Mucosa of rectum (tissue), 2 donors: ENCODE measurements at regions not wholly inside any gene's neighbourhood (a gene's known extent, or its start where the extent isn't known, plus 50 kb on each side); places are given as distances from the start of the nearest gene placed in this dataset.
"Not testable (repeated sequence)": the region's sequence is repeated elsewhere in the genome, so short reads cannot be mapped to it uniquely, and the experiment has no call there.

Experiments used
- H3K27ac ChIP-seq, 2 donors: one replicate each; pipeline ENCODE4 v1.7.0; 2013; ENCODE audit warnings: inconsistent platforms in 2 of 2, low read depth in 2 of 2, low read length in 2 of 2
- H3K27me3 ChIP-seq, 2 donors: one replicate each; pipeline ENCODE4 v1.7.0; 2013; ENCODE audit warnings: low read length in 2 of 2; ENCODE audit not compliant: control insufficient read depth in 2 of 2, insufficient read depth in 2 of 2
- H3K36me3 ChIP-seq, 2 donors: one replicate each; pipeline ENCODE4 v1.7.0; 2013; ENCODE audit warnings: low read length in 2 of 2; ENCODE audit not compliant: control insufficient read depth in 2 of 2, insufficient read depth in 2 of 2
- H3K4me1 ChIP-seq, 2 donors: one replicate each; pipeline ENCODE4 v1.7.0; 2013; ENCODE audit warnings: low read length in 2 of 2, mild to moderate bottlenecking in 1 of 2; ENCODE audit not compliant: control insufficient read depth in 2 of 2, insufficient read depth in 2 of 2
- H3K4me3 ChIP-seq, 2 donors: one replicate each; pipeline ENCODE4 v1.7.0; 2013; ENCODE audit warnings: low read length in 2 of 2
- H3K9ac ChIP-seq, 2 donors: one replicate each; pipeline ENCODE4 v1.7.0; 2013; ENCODE audit warnings: low read length in 2 of 2, low read depth in 1 of 2, mild to moderate bottlenecking in 1 of 2
- H3K9me3 ChIP-seq, 2 donors: one replicate each; pipeline ENCODE4 v1.7.0; 2013; ENCODE audit warnings: low read length in 2 of 2; ENCODE audit not compliant: control insufficient read depth in 2 of 2
- donor health status: healthy.
- donor health status: Normal muscosa, but diverticular disease.

DNA sequence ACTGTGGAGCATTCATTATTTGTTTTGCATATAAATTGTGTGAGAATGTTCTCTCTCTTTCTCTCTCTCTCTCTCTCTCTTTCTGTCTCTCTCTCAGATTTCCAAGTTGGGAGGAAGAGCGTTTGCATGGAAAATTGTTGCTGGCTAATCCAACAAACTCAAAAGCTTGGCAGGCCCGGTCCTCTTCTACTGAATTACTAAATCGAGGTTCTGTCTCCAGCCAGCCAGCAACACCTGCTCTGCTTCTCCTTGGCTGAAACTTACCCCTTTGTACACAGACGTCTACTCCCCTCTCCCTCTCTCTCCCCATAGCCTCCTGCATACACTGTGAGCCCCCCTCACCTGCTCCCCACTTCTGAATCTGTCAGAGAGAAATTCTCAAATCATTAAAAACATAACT is 996.4 kb upstream of the AUTS2 start:
- Histone ChIP-seq H3K36me3 (no peaks in the 10 kb centered on the region), H3K4me3 (no peak overlapping the region), H3K4me1 (no peaks in the 10 kb centered on the region), H3K9ac (no peak overlapping the region), H3K9me3 (no peaks in the 10 kb centered on the region), H3K27ac (no peak overlapping the region), H3K27me3 (no peaks in the 10 kb centered on the region)

DNA sequence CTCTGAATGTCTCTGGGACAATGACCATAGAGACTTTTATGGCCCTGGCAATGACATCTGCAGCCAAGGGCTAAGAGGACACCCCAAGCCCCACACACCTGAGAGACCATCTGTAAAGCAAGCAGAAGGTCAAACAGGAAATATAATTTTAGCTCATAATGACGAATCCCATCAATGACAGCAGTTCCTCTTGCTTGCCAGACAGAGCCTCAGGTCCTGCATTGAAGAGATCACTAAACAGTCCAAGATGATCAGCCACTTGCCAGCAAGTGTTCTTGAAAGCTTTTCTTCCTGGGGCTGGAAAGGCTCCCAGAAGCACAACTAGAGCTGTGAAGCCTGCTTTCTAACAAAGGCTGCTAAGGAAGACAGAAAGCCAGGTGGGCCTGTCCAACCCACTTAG is 993.7 kb upstream of the AUTS2 start:
- H3K36me3 ChIP-seq: no peaks in the 10 kb centered on the region
- no peak overlapping the region for H3K27ac ChIP-seq
- H3K4me1 ChIP-seq: no peaks in the 10 kb centered on the region
- H3K9me3 ChIP-seq: no peaks in the 10 kb centered on the region
- no peak overlapping the region for H3K9ac ChIP-seq
- no peak overlapping the region for H3K4me3 ChIP-seq
- no peaks in the 10 kb centered on the region for H3K27me3 ChIP-seq

- no peak overlapping the region for H3K4me3 ChIP-seq
- H3K9me3 ChIP-seq: no peaks in the 10 kb centered on the region
- H3K27me3 ChIP-seq: no peaks in the 10 kb centered on the region
Measured at GRCh38 chr7:68610701-68611100, 987.6 kb upstream of the AUTS2 start.

DNA sequence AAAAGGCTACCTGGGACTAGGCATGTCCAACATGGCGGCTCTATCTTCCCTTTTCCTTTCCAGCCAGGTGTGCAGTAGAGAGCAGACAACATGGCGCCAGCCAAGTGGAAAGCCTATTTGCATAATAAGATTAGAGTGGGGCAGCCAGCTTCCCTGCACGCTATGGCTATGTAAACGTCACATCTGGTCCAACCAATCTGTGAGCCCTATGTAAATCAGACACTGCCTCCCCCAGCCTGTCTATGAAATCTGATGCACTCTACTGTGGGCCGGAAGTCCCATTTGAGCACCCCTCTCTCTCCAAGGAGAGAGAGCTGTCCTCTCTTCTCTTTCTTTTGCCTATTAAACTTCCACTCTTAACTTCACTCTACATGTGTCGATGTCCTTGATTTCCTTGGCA is 984.9 kb upstream of the AUTS2 start:
- H3K4me1 ChIP-seq: no peaks in the 10 kb centered on the region

More at GRCh38 chr7:68610701-68611100, 987.6 kb upstream of the AUTS2 start:
- Histone ChIP-seq H3K9ac (no peak overlapping the region), H3K36me3 (no peaks in the 10 kb centered on the region), H3K4me1 (no peaks in the 10 kb centered on the region), H3K27ac (no peak overlapping the region)

GRCh38 chr7:68613897-68614296 is 984.4 kb upstream of the AUTS2 start:
- H3K4me1 ChIP-seq: no peaks in the 10 kb centered on the region
- H3K36me3 ChIP-seq: no peaks in the 10 kb centered on the region
- no peak overlapping the region for H3K9ac ChIP-seq
- H3K4me3 ChIP-seq: no peak overlapping the region
- H3K9me3 ChIP-seq: no peaks in the 10 kb centered on the region
- no peaks in the 10 kb centered on the region for H3K27me3 ChIP-seq
- H3K27ac ChIP-seq: no peak overlapping the region

More for the DNA sequence above, 984.9 kb upstream of the AUTS2 start:
- H3K27ac ChIP-seq: no peak overlapping the region
- H3K9ac ChIP-seq: no peak overlapping the region
- H3K27me3 ChIP-seq: no peaks in the 10 kb centered on the region
- H3K9me3 ChIP-seq: no peaks in the 10 kb centered on the region
- H3K4me3 ChIP-seq: no peak overlapping the region
- H3K36me3 ChIP-seq: no peaks in the 10 kb centered on the region

DNA sequence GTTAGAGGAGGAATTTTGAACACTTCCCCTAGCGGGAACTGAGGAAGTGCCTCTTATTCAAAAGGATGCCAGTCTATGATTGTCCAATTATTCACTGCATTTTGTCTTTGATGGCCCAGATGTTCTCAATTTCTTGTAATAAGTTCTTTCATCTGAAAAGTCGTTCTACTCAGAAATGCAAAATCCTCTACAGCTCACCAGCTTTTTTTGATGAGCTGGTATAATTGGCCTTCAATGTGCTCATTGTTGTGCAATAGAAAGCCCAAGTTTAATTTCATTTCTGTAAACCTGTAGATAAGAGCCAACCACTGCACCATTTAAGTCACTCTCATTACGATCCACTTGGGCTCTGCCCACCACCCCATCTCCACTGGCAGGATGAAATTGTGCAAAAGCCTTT is 978.7 kb upstream of the AUTS2 start:
- Histone ChIP-seq H3K4me1 (no peaks in the 10 kb centered on the region), H3K27ac (no peak overlapping the region), H3K9ac (no peak overlapping the region), H3K9me3 (no peaks in the 10 kb centered on the region), H3K36me3 (no peaks in the 10 kb centered on the region), H3K4me3 (no peak overlapping the region), H3K27me3 (no peaks in the 10 kb centered on the region)

- Histone ChIP-seq H3K4me3 (no peak overlapping the region), H3K36me3 (no peaks in the 10 kb centered on the region), H3K9me3 (no peaks in the 10 kb centered on the region), H3K4me1 (no peaks in the 10 kb centered on the region), H3K9ac (no peak overlapping the region), H3K27ac (no peak overlapping the region), H3K27me3 (no peaks in the 10 kb centered on the region)
Measured at GRCh38 chr7:68622500-68622899, 975.8 kb upstream of the AUTS2 start.

DNA sequence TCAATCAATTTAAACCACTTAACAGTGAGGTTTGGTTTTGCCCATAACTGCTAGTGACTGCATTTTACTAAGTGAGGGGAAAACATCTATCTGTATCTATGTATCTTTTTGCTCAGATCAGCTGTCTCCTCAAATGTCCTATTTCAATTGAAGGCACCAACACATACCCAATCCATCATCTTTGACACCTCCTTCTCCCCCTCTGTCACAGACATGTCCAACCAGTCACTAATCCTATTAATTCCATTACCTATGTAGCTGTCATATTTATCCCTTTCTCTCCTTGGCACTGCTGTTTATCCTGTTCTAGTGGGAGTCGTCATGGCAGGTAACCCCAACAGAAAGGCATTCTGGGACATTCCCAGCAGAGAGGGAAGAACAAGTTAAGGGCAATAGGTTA is 975.2 kb upstream of the AUTS2 start:
- no peaks in the 10 kb centered on the region for H3K36me3 ChIP-seq
- no peaks in the 10 kb centered on the region for H3K4me1 ChIP-seq
- H3K9ac ChIP-seq: no peak overlapping the region
- H3K27me3 ChIP-seq: no peaks in the 10 kb centered on the region
- H3K27ac ChIP-seq: no peak overlapping the region
- no peak overlapping the region for H3K4me3 ChIP-seq
- H3K9me3 ChIP-seq: no peaks in the 10 kb centered on the region

DNA sequence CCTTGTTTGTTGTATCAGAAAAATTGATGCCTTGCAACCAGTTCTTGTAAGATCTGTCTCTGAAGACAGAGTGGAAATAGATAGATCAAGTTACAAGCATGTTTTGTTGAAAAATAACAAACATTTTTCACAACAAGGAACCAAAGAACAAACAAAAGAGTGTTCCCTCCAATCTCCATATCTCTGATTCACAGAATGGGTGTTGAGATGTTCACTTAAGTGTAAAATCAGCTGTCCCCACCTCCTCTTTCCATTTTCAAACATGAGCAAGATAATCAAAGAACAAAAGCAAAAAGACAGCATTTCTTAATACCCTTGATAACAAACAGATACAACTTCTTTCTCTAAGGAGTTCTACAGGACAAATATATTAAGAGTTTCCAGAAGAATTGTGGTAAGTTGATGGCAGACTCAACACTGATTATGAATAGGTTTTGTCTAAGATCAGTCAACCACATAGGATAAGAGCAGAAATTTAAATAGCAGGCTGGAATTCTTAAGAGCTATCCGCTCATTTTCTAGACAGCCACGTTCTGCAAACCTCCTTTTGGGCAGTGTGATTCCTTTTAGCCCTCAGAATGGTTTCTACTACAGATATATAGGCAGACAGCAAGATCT is 970.9 kb upstream of the AUTS2 start:
- H3K4me3 ChIP-seq: no peak overlapping the region
- no peak overlapping the region for H3K9ac ChIP-seq
- H3K36me3 ChIP-seq: no peaks in the 10 kb centered on the region
- no peak overlapping the region for H3K27ac ChIP-seq
- H3K4me1 ChIP-seq: no peaks in the 10 kb centered on the region
- no peaks in the 10 kb centered on the region for H3K9me3 ChIP-seq
- H3K27me3 ChIP-seq: no peaks in the 10 kb centered on the region

DNA sequence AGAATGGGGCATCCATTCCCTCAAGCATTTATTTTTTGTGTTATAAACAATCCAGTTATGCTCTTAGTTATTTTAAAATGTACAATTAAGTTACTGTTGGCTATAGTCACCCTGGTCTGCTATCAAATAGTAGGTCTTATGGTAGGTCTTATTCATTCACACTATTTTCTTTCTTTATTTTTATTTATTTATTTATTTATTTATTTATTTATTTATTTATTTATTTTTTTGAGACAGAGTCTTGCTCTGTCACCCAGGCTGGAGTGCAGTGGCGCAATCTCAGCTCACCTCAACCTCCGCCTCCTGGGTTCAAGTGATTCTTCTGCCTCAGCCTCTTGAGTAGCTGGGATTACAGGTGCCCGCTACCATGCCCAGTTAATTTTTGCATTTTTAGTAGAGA is 967.4 kb upstream of the AUTS2 start:
- not testable (repeated sequence) for H3K9ac ChIP-seq, H3K4me1 ChIP-seq, H3K27me3 ChIP-seq, H3K27ac ChIP-seq, H3K9me3 ChIP-seq, H3K36me3 ChIP-seq, H3K4me3 ChIP-seq

DNA sequence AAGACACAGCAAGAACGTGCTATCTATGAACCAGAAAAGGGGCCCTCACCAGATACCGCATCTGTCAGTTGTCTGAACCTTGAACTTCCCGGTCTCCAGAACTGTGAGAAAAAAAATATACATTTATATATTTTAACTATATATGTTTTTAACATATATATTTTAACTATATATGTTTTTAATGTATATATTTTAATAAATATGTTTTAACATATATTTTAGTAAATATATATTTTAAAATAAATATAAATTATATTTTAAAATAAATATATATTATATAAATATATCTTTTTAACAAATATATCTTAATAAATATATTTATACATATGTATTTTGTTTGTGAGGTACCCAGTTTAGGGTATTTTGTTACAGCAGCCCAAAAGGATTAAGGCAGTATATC is 958.2 kb upstream of the AUTS2 start:
- no peaks in the 10 kb centered on the region for H3K36me3 ChIP-seq
- no peak overlapping the region for H3K27ac ChIP-seq
- H3K27me3 ChIP-seq: no peaks in the 10 kb centered on the region
- no peaks in the 10 kb centered on the region for H3K9me3 ChIP-seq
- no peak overlapping the region for H3K9ac ChIP-seq
- H3K4me3 ChIP-seq: no peak overlapping the region
- no peaks in the 10 kb centered on the region for H3K4me1 ChIP-seq
